Erythroblast (primary cell): ENCODE measurements at regions not wholly inside any gene's neighbourhood (a gene's known extent, or its start where the extent isn't known, plus 50 kb on each side); places are given as distances from the start of the nearest gene placed in this dataset.

Experiments
- GATA1 ChIP-seq: IDR thresholded peaks from 2 replicates; pipeline ENCODE4 v1.6.1; 2011; ENCODE audit warnings: low read depth, mild to moderate bottlenecking, control low read depth, low read length, moderate library complexity
- POLR2A ChIP-seq: IDR thresholded peaks from 2 replicates; pipeline ENCODE4 v1.6.1; 2011; ENCODE audit warnings: mild to moderate bottlenecking, low read length

DNA sequence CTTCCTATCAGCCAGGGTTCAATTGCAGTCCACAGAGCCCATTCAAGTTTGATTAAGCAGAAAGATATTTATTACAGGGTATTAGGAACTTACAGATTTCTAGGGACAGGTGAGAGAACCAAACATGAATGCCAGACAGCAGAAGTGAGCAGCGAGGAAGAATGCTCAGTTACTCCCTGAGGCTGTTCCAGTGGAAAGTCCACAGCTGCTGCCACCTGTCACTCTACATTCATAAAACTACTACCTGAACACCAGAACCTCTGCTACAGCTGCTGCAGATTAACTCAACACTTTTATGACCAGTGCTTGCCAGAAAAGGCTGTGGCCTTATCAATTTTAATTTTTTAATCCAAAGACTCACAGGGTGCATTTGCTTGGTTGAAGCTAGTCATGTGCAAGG lies 325.4 kb upstream of the ONECUT1 start:
- TF ChIP-seq POLR2A (no peak), GATA1 (no peak)
